BLaER1 treated with 17β-estradiol and CSF1 and Interleukin-3, amounts not matched to agents 10 nM and 100 nM (cell line): ENCODE measurements at regions not wholly inside any gene's neighbourhood (a gene's known extent, or its start where the extent isn't known, plus 50 kb on each side); places are given as distances from the start of the nearest gene placed in this dataset.

Source experiments
- H3K27ac ChIP-seq, 11 experiments: shearing (Covaris generic); formaldehyde crosslinking; 2 replicates each; pipeline ENCODE4 v1.8.1; 2022
- H3K27me3 ChIP-seq, 11 experiments: shearing (Covaris generic); formaldehyde crosslinking; 2 replicates each; pipeline ENCODE4 v1.8.1; 2022
- H3K36me3 ChIP-seq, 11 experiments: shearing (Covaris generic); formaldehyde crosslinking; 2 replicates each; pipeline ENCODE4 v1.8.1; 2022
- H3K4me1 ChIP-seq, 10 experiments: shearing (Covaris generic); formaldehyde crosslinking; 2 replicates each; pipeline ENCODE4 v1.8.1; 2022
- H3K4me2 ChIP-seq, 11 experiments: shearing (Covaris generic); formaldehyde crosslinking; 2 replicates each; pipeline ENCODE4 v1.8.1; 2022
- H3K4me3 ChIP-seq, 10 experiments: shearing (Covaris generic); formaldehyde crosslinking; 2 replicates each; pipeline ENCODE4 v1.8.1; 2022
- H3K9ac ChIP-seq, 11 experiments: shearing (Covaris generic); formaldehyde crosslinking; 2 replicates each; pipeline ENCODE4 v1.8.1; 2022
- H3K9me3 ChIP-seq, 11 experiments: shearing (Covaris generic); formaldehyde crosslinking; replicated peaks in 1 of 11; 2 replicates each; pipeline ENCODE4 v1.8.1; 2022
- H4K20me1 ChIP-seq, 11 experiments: shearing (Covaris generic); formaldehyde crosslinking; 2 replicates each; pipeline ENCODE4 v1.8.1; 2022
- Cebpa-rat ChIP-seq, 11 experiments: shearing (Covaris generic); IDR thresholded peaks; 2 replicates each; pipeline ENCODE4 v1.8.1; 2022

DNA sequence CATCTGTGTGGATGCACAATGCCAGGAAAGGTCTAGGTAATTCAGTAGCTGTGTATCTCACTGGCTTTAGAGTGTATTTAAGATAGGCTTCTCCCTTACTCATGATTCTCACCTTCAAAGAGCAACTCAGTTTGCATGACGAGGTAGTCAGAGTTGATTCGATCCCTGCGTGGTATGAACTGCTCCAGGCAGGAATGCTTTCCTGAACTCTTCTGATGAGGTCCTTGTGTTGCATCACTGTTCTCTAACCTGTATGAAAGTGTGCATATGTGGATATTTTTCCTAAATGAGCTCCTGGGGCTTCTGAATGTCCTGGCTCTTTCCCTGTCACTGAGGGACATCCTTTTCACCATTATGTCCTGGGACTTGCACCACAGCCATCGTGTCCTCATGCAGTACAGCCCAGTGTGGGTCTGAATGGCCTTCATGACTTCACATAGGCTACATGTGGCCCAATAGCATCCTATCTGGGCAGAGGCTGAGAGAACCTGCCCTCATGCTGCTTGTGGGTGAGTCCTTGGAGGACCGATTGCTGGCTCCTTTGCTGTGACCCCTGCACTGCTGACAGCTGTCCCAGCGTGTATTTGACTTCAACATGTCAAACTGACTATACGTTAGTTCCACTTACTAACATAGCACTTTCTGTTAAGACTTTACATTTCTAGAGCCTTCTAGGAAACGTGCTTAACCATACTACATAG is 65.3 kb upstream of the WDR1 start:
- Histone ChIP-seq H3K9me3 (peaks cover 0 to 17% (median 0%) of the 10 kb centered on the region in 11 experiments; a peak in 3 of 22 replicates), H3K4me3 (peak overlapping the region in 2 of 10 experiments; percentile 7 to 8; a peak in 1 of 20 replicates), H3K36me3 (no peaks in the 10 kb centered on the region), H3K9ac (peak overlapping the region in 4 of 11 experiments; percentile 55 to 64 (median 60); a peak in 8 of 22 replicates), H3K27me3 (no peaks in the 10 kb centered on the region), H3K4me2 (peak overlapping the region in 10 of 11 experiments; percentile 54 to 88 (median 68); a peak in 19 of 22 replicates), H4K20me1 (no peaks in the 10 kb centered on the region), H3K4me1 (peaks cover 12 to 58% (median 42%) of the 10 kb centered on the region in 10 experiments), H3K27ac (peak overlapping the region in 10 of 11 experiments; percentile 29 to 87 (median 76); a peak in 20 of 22 replicates)
- TF ChIP-seq Cebpa-rat (IDR thresholded peaks at IDR 0.05) = no peak

DNA sequence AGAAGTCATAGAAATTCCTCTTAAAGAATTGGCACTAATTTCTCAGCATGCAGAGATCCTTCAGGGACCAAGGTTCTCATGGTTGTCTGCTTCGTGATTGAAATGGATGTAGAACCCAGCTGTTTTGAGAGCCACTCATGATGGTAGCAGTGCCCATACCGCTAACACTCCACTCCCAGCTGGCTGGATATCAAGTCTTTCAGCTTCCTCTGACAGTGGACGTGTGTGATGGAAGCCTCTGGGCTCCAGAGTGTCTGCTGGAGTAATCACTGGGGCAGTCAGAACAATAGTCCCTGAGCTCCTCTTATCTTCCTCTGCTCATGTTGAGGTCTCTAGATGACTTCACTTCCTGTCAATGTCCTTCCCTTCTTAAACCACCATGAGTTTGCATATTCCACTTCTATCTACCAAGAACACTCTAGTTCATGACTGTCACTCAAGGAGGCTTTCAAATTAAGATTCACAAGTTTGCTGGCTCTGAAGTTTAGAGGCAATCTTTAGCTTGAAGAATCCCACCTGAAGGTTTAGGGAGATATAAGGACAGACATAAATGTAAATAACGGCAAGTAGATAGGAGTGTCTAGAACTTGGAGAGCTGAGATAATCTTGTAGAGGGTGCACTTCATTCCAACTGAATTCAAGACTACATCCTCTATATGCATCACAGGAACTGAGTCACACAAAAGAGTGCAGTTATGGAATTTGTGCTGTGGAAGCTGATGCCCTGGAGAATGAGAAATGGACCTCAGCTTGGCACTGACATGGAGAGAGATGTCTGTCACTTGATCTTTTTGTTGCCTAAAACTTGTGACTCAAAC is 64.5 kb upstream of the WDR1 start:
- peak overlapping the region; percentile 42 to 88 (median 67) for H3K4me2 ChIP-seq
- peak overlapping the region in 7 of 11 experiments; percentile 20 to 64 (median 55); a peak in 9 of 22 replicates for H3K9ac ChIP-seq
- H3K4me3 ChIP-seq = peak overlapping the region in 2 of 10 experiments; percentile 7 to 8; a peak in 3 of 20 replicates

DNA sequence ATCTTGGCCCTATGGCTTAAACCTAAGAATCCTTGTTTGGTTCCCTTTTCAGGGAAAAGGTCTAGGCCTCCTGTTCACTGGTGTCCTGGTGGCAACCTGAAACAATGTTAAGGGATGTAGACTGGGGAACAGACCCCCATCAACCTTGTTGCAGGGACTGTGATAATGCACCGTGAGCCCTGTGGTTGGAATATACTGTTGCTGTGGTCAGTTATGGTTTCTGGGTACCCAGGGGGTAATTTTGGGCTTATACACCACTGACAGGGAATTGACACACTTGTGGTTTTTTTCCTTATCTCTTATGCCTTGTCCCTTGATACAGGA is 64.0 kb upstream of the WDR1 start:
- no peaks in the 10 kb centered on the region for H3K27me3 ChIP-seq
- H3K9me3 ChIP-seq = peaks cover 0 to 17% (median 0%) of the 10 kb centered on the region in 11 experiments; a peak in 3 of 22 replicates
- peak overlapping the region; percentile 42 to 88 (median 67) for H3K4me2 ChIP-seq
- no peak for TF ChIP-seq Cebpa-rat (IDR thresholded peaks at IDR 0.05)
- peaks cover 12 to 52% (median 42%) of the 10 kb centered on the region in 10 experiments for H3K4me1 ChIP-seq
- H4K20me1 ChIP-seq = no peaks in the 10 kb centered on the region
- no peak overlapping the region; a peak in 1 of 20 replicates for H3K4me3 ChIP-seq
- H3K27ac ChIP-seq = peak overlapping the region; percentile 22 to 87 (median 75); a peak in 20 of 22 replicates
- peak overlapping the region in 7 of 11 experiments; percentile 20 to 64 (median 55); a peak in 9 of 22 replicates for H3K9ac ChIP-seq
- H3K36me3 ChIP-seq = no peaks in the 10 kb centered on the region

More for the DNA sequence above, 64.5 kb upstream of the WDR1 start:
- Histone ChIP-seq H3K4me1 (peaks cover 12 to 57% (median 42%) of the 10 kb centered on the region in 10 experiments), H3K27ac (peak overlapping the region; percentile 27 to 87 (median 75); a peak in 21 of 22 replicates), H3K27me3 (no peaks in the 10 kb centered on the region), H4K20me1 (no peaks in the 10 kb centered on the region), H3K36me3 (no peaks in the 10 kb centered on the region), H3K9me3 (peaks cover 0 to 17% (median 0%) of the 10 kb centered on the region in 11 experiments; a peak in 3 of 22 replicates)
- 0 out of 22 replicates have a peak, but pooled peaks of 1 of the 11 experiments have one; percentile 13 for TF ChIP-seq Cebpa-rat (IDR thresholded peaks at IDR 0.05)

- Histone ChIP-seq H3K4me2 (peak overlapping the region in 10 of 11 experiments; percentile 54 to 88 (median 68); a peak in 18 of 22 replicates), H3K27me3 (no peaks in the 10 kb centered on the region), H3K4me1 (peaks cover 12 to 52% (median 42%) of the 10 kb centered on the region in 10 experiments), H3K9me3 (peaks cover 0 to 17% (median 0%) of the 10 kb centered on the region in 11 experiments; a peak in 3 of 22 replicates), H3K4me3 (no peak overlapping the region; a peak in 1 of 20 replicates), H3K27ac (peak overlapping the region; percentile 22 to 87 (median 75); a peak in 19 of 22 replicates), H3K36me3 (no peaks in the 10 kb centered on the region), H3K9ac (peak overlapping the region in 4 of 11 experiments; percentile 55 to 64 (median 60); a peak in 7 of 22 replicates), H4K20me1 (no peaks in the 10 kb centered on the region)
- TF ChIP-seq Cebpa-rat (IDR thresholded peaks at IDR 0.05) = no peak
These were observed 63.5 kb upstream of the WDR1 start for GRCh38 chr4:10179957-10180602.

DNA sequence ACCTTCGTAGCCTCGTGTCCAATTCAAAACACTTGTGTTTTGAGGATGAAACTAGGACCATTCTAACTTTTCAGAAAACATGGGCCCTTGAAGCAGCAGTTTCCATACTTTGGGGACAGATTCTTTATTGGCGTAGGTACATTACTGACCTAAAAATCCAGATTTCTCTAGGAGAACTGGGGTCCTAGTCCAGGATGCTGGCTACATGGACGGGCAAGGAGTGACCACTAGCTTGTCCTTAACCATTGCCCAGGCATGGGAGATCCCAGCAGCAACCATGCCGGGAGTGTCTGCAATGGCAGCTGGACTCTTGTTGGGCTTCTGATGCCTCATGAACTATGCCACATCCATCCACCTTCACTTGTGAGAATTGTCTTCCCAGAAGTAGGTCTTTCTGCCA is 62.2 kb upstream of the WDR1 start:
- no peak overlapping the region for H3K9ac ChIP-seq
- no peaks in the 10 kb centered on the region for H4K20me1 ChIP-seq
- H3K4me2 ChIP-seq = no peak overlapping the region
- H3K9me3 ChIP-seq = peaks cover 0 to 17% (median 0%) of the 10 kb centered on the region in 11 experiments; a peak in 3 of 22 replicates
- no peak for TF ChIP-seq Cebpa-rat (IDR thresholded peaks at IDR 0.05)
- H3K36me3 ChIP-seq = no peaks in the 10 kb centered on the region
- no peaks in the 10 kb centered on the region for H3K27me3 ChIP-seq
- H3K4me1 ChIP-seq = peaks cover 12 to 42% (median 37%) of the 10 kb centered on the region in 10 experiments
- no peak overlapping the region for H3K4me3 ChIP-seq
- no peak overlapping the region for H3K27ac ChIP-seq

GRCh38 chr4:10175626-10176025 is 59.0 kb upstream of the WDR1 start:
- H3K27ac ChIP-seq = no peak overlapping the region
- no peaks in the 10 kb centered on the region for H3K27me3 ChIP-seq
- peaks cover 3 to 18% (median 8%) of the 10 kb centered on the region in 10 experiments for H3K4me1 ChIP-seq
- no peak overlapping the region for H3K4me3 ChIP-seq
- peaks cover 0 to 17% (median 0%) of the 10 kb centered on the region in 11 experiments; a peak in 3 of 22 replicates for H3K9me3 ChIP-seq
- no peaks in the 10 kb centered on the region for H3K36me3 ChIP-seq
- no peak overlapping the region for H3K9ac ChIP-seq
- TF ChIP-seq Cebpa-rat (IDR thresholded peaks at IDR 0.05) = no peak
- H3K4me2 ChIP-seq = no peak overlapping the region
- no peaks in the 10 kb centered on the region for H4K20me1 ChIP-seq

DNA sequence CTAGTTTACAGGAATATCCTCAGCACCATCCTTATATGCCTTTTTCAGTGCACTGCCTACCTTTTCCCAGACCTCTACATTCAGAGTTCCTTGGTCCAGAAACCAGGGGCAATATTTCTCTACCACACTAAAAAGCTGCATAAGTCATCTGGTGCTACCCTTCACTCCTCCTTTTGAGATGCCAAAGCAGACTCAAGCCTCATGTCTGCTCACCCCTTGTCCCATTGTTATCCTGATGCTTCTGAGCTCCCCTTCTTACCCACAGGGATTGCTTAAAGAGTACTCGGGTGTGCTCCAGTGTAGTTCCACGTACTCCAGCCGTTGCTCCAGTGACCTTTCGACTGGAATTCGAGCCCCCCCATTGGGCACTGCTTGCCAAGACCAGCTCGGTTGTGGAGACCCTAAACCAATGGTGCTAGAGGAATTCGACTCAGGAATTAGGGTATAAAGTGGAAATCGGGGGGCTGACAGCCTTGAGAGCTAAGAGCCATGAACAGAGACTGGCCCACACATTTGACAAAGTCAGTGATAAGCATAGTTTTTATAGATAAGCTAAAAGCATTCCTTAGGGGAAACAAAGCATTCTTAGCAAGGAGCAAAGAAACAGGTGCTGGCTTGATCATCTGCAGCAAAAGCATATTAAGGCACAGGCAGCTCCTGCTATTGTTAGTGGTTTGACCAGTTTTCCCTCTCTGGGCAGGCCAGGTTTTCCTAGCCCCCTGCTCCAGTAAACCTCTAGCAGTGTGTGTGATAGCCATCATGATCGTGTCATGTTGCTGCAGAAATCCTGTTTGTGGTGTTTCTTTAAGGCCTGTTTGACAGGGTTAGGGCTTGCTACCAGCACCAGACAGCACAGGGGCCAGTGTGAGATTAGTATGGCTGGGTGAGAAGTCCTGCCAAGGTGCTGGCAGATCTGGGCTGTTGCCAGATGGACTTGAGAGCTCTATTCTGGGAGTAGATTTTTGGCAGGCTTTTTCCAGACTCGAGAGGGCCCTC is 57.5 kb upstream of the WDR1 start:
- H3K4me1 ChIP-seq = peaks cover 0 to 9% (median 0%) of the 10 kb centered on the region in 10 experiments; a peak in 5 of 20 replicates
- no peak overlapping the region for H3K4me3 ChIP-seq
- TF ChIP-seq Cebpa-rat (IDR thresholded peaks at IDR 0.05) = no peak
- H4K20me1 ChIP-seq = no peaks in the 10 kb centered on the region
- no peaks in the 10 kb centered on the region for H3K27me3 ChIP-seq
- no peaks in the 10 kb centered on the region for H3K36me3 ChIP-seq
- H3K4me2 ChIP-seq = no peak overlapping the region
- H3K9me3 ChIP-seq = peaks cover 0 to 12% (median 0%) of the 10 kb centered on the region in 11 experiments; a peak in 3 of 22 replicates
- H3K27ac ChIP-seq = no peak overlapping the region
- H3K9ac ChIP-seq = no peak overlapping the region
